ENCODE measurements at regions not wholly inside any gene's neighbourhood (a gene's known extent, or its start where the extent isn't known, plus 50 kb on each side); places are given as distances from the start of the nearest gene placed in this dataset.

DNA sequence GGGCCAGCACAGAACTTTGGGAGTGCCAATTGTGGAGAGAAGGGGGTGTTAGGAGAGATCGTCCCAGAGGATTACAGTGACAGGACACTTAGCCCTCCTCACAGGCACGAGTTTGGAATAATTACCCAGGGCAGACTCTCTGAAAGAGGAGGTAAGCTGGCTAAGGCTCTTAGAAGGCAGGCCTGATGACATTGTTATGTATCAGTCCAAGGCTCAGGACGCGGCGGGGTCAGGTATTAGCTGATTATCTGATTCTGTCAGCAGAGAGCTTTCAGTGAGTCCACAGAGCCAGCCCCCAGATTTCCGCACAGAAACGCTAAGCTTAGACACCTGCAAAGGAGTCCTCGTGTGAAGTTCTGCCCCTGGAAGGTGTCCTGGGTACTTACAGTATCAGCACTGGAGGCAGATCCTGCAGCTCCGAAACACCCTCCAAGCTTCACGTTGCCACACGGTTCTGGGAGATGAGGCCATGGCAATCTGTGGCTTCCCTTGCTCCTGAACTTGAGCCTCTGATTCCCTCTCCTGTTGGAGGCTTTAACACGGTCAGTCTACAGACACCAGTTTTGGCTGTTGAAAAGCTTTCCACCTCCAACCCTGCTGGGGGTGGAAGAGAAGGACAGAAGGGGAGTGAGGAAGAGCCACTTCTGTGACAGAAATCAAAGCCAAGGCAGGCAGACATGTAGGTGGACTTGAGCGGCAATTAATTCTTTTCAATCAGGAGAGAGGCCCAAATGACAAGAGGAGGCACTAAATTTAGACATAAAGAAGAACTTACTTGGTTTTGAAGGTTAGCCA, 123.6 kb upstream of the CADM1 start:
- TF ChIP-seq CTCF (IDR thresholded peaks at IDR 0.05; ENCODE audit: unreplicated experiment): no peak
- no peak for DNase-seq (ENCODE audit: low spot score, unreplicated experiment)
- peaks cover 7% of the 10 kb centered on the region for H3K27me3 Mint-ChIP-seq
- H3K9me3 Mint-ChIP-seq (ENCODE audit: low read depth): peaks cover 4% of the 10 kb centered on the region
- H3K36me3 Mint-ChIP-seq (ENCODE audit: insufficient read depth): no peaks in the 10 kb centered on the region
- H3K27ac Mint-ChIP-seq: no peak overlapping the region
- H3K4me1 Mint-ChIP-seq (ENCODE audit: low read depth): peaks cover 20% of the 10 kb centered on the region
- no peak overlapping the region for H3K4me3 Mint-ChIP-seq (ENCODE audit: low read depth)

DNA sequence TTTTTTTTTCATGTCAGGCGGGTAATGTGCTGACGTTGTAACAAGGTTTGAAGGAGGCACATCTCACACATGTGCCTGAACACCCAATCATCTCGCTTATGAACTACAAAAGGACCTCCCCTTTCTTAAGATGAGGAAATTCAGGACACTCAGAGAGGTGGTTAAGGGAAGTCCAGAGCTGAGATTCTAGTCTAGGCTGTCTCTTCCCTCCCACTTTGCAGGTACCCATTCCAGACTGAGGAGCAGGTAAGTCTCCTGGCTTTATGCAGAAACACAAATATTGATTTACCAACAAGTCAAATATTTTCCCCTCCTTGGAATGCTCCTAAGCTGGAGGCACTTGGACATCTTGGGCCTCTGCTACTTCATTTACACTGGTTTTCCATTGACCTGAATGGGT, 122.9 kb upstream of the CADM1 start:
- Mint-ChIP-seq H3K27me3 (peaks cover 7% of the 10 kb centered on the region), H3K27ac (no peak overlapping the region), H3K4me3 (ENCODE audit: low read depth) (no peak overlapping the region), H3K4me1 (ENCODE audit: low read depth) (peaks cover 20% of the 10 kb centered on the region), H3K9me3 (ENCODE audit: low read depth) (peaks cover 1% of the 10 kb centered on the region), H3K36me3 (ENCODE audit: insufficient read depth) (no peaks in the 10 kb centered on the region)
- no peak for TF ChIP-seq CTCF (IDR thresholded peaks at IDR 0.05; ENCODE audit: unreplicated experiment)
- DNase-seq (ENCODE audit: low spot score, unreplicated experiment): no peak

DNA sequence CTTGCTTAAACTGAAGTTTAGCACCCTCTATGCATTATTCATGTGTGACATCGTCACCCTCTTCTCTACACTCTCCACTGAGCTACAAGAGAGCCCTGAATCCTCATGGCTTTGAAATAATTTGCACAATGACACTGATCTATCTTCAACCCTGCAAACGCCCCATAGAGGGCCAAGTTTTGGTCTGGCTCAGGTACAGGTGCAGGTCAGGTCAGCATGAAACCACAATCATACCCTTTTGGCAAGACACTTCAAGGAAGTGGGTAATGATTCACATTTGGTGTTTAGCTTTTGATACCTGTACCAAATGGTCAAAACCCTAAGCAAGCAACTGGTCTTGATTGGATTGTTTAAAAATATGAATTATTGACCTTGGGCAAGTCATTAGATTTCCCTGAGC, 122.2 kb upstream of the CADM1 start:
- no peaks in the 10 kb centered on the region for H3K36me3 Mint-ChIP-seq (ENCODE audit: insufficient read depth)
- H3K27ac Mint-ChIP-seq: no peak overlapping the region
- no peak for TF ChIP-seq CTCF (IDR thresholded peaks at IDR 0.05; ENCODE audit: unreplicated experiment)
- no peak for DNase-seq (ENCODE audit: low spot score, unreplicated experiment)
- no peaks in the 10 kb centered on the region for H3K9me3 Mint-ChIP-seq (ENCODE audit: low read depth)
- no peak overlapping the region for H3K4me3 Mint-ChIP-seq (ENCODE audit: low read depth)
- H3K4me1 Mint-ChIP-seq (ENCODE audit: low read depth): peaks cover 20% of the 10 kb centered on the region
- peaks cover 7% of the 10 kb centered on the region for H3K27me3 Mint-ChIP-seq

DNA sequence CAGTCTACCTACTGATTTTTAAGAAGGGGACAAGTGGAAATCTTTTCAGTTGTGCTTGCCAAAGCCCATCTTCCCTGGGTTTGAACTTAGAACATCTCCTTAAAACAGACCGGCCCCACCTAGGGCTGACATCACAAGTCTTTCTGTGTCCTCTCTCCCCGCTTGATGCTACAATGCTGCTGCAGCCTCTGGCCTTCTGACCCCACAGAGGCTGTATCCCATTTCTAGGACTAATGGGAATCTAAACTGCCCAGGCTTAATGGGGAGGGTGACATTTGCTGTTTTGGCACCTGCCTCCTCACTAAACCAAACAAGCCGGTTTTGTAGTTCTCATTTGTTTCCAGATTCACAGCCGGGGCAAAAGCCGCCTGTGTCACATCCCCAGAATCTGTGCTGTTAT, 121.3 kb upstream of the CADM1 start:
- Mint-ChIP-seq H3K27ac (no peak overlapping the region), H3K27me3 (peaks cover 11% of the 10 kb centered on the region), H3K4me3 (ENCODE audit: low read depth) (no peak overlapping the region)

GRCh38 chr11:115624065-115624464, 119.8 kb upstream of the CADM1 start:
- TF ChIP-seq CTCF (IDR thresholded peaks at IDR 0.05; ENCODE audit: unreplicated experiment): no peak
- DNase-seq (ENCODE audit: low spot score, unreplicated experiment): no peak
- no peak overlapping the region for H3K27ac Mint-ChIP-seq
- H3K36me3 Mint-ChIP-seq (ENCODE audit: insufficient read depth): no peaks in the 10 kb centered on the region
- no peaks in the 10 kb centered on the region for H3K9me3 Mint-ChIP-seq (ENCODE audit: low read depth)
- H3K4me1 Mint-ChIP-seq (ENCODE audit: low read depth): peaks cover 14% of the 10 kb centered on the region
- H3K27me3 Mint-ChIP-seq: peaks cover 9% of the 10 kb centered on the region
- no peak overlapping the region for H3K4me3 Mint-ChIP-seq (ENCODE audit: low read depth)

More for the DNA sequence above, 121.3 kb upstream of the CADM1 start:
- H3K9me3 Mint-ChIP-seq (ENCODE audit: low read depth): no peaks in the 10 kb centered on the region
- no peak for DNase-seq (ENCODE audit: low spot score, unreplicated experiment)
- peaks cover 19% of the 10 kb centered on the region for H3K4me1 Mint-ChIP-seq (ENCODE audit: low read depth)
- H3K36me3 Mint-ChIP-seq (ENCODE audit: insufficient read depth): no peaks in the 10 kb centered on the region
- TF ChIP-seq CTCF (IDR thresholded peaks at IDR 0.05; ENCODE audit: unreplicated experiment): no peak

Data from progenitor cell of endocrine pancreas (in vitro differentiated cells).